Suprapubic skin (tissue), 4 donors: ENCODE measurements at regions not wholly inside any gene's neighbourhood (a gene's known extent, or its start where the extent isn't known, plus 50 kb on each side); places are given as distances from the start of the nearest gene placed in this dataset.

Source experiments
- DNase-seq, 2 donors: peaks; one replicate each; pipeline ENCODE4 v3.0.0-alpha.2; 2019; ENCODE audit warnings: low spot score in 2 of 2
- H3K27ac ChIP-seq: fragments of 200-600 bp; sonication (generic); one replicate; pipeline ENCODE4 v1.5.1; 2019
- H3K27me3 ChIP-seq: fragments of 200-600 bp; sonication (generic); one replicate; pipeline ENCODE4 v1.5.1; 2019
- H3K36me3 ChIP-seq: fragments of 200-600 bp; sonication (generic); one replicate; pipeline ENCODE4 v1.5.1; 2019
- H3K4me1 ChIP-seq: fragments of 200-600 bp; sonication (generic); one replicate; pipeline ENCODE4 v1.5.1; 2019
- H3K4me3 ChIP-seq: fragments of 200-600 bp; sonication (generic); one replicate; pipeline ENCODE4 v1.5.1; 2019; ENCODE audit warnings: mild to moderate bottlenecking
- H3K9me3 ChIP-seq: fragments of 200-600 bp; sonication (generic); one replicate; pipeline ENCODE4 v1.5.1; 2019
- EP300 ChIP-seq: sonication (generic); formaldehyde crosslinking; IDR thresholded peaks from one replicate; pipeline ENCODE4 v1.6.1; 2017; ENCODE audit warnings: antibody characterized with exemption
- POLR2A ChIP-seq, 2 donors: fragments of 450-650 bp; IDR thresholded peaks; one replicate each; pipeline ENCODE4 v1.6.1; 2017; ENCODE audit warnings: antibody characterized with exemption in 2 of 2, mild to moderate bottlenecking in 2 of 2, moderate library complexity in 2 of 2
- POLR2AphosphoS5 ChIP-seq, 3 donors: sonication (generic); formaldehyde crosslinking; IDR thresholded peaks; one replicate each; pipeline ENCODE4 v1.6.1; 2017; ENCODE audit warnings: antibody characterized with exemption in 3 of 3
- WGBS: methylation state at CpG from one replicate; pipeline ENCODE4 v1.1.5; 2018; 5-methylcytosine and 5-hydroxymethylcytosine counted together
- TF ChIP-seq, protein P1 (sequence below), 2 donors: fragments of 200-600 bp in 1 of 2; fragments of 450-650 bp in 1 of 2; sonication (generic) in 1 of 2; IDR thresholded peaks; one replicate each; pipeline ENCODE4 v1.5.1; 2016 to 2019; ENCODE audit warnings: antibody characterized with exemption in 2 of 2, mild to moderate bottlenecking in 1 of 2, moderate library complexity in 1 of 2

- Histone ChIP-seq H3K9me3 (no peaks in the 10 kb centered on the region), H3K4me3 (no peak overlapping the region), H3K4me1 (no peaks in the 10 kb centered on the region), H3K27me3 (no peaks in the 10 kb centered on the region), H3K36me3 (no peaks in the 10 kb centered on the region), H3K27ac (no peak overlapping the region)
- TF ChIP-seq, protein P1, sequence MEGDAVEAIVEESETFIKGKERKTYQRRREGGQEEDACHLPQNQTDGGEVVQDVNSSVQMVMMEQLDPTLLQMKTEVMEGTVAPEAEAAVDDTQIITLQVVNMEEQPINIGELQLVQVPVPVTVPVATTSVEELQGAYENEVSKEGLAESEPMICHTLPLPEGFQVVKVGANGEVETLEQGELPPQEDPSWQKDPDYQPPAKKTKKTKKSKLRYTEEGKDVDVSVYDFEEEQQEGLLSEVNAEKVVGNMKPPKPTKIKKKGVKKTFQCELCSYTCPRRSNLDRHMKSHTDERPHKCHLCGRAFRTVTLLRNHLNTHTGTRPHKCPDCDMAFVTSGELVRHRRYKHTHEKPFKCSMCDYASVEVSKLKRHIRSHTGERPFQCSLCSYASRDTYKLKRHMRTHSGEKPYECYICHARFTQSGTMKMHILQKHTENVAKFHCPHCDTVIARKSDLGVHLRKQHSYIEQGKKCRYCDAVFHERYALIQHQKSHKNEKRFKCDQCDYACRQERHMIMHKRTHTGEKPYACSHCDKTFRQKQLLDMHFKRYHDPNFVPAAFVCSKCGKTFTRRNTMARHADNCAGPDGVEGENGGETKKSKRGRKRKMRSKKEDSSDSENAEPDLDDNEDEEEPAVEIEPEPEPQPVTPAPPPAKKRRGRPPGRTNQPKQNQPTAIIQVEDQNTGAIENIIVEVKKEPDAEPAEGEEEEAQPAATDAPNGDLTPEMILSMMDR (IDR thresholded peaks at IDR 0.05): no peak
- no peak for TF ChIP-seq POLR2AphosphoS5 (IDR thresholded peaks at IDR 0.05)
- no peak for TF ChIP-seq EP300
- no peak for TF ChIP-seq POLR2A (IDR thresholded peaks at IDR 0.05)
- no peak for DNase-seq
Observed at GRCh38 chrX:11836284-11836683, 78.2 kb downstream of the MSL3 start.

DNA sequence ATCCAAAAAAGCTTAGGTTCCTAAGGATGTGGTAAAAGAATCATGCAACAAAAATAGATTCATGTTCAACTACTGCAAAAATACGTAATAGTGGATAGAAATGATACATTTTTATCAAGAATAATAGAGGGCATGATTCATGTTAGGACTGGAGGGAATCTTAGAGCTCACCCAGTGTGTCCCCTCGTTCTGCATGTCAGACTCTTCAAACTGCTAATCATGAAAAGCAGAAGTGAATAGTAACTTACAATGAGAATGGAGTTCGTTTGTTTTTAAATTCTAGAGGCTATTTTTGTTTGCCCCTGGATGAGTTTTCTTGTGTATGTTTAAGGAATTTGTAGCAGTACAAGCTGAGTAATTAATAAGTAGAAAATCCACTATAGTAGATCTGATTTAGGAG lies 79.4 kb downstream of the MSL3 start:
- no peak overlapping the region for H3K27ac ChIP-seq
- H3K36me3 ChIP-seq: no peaks in the 10 kb centered on the region
- DNase-seq: no peak
- H3K4me3 ChIP-seq: no peak overlapping the region
- H3K9me3 ChIP-seq: no peaks in the 10 kb centered on the region
- TF ChIP-seq EP300 (no peak), POLR2A (IDR thresholded peaks at IDR 0.05) (no peak), POLR2AphosphoS5 (IDR thresholded peaks at IDR 0.05) (no peak)
- TF ChIP-seq, protein P1 (IDR thresholded peaks at IDR 0.05): no peak
- WGBS: 39% methylated on average over 3 of the region's 3 CpGs
- no peaks in the 10 kb centered on the region for H3K4me1 ChIP-seq
- H3K27me3 ChIP-seq: no peaks in the 10 kb centered on the region

DNA sequence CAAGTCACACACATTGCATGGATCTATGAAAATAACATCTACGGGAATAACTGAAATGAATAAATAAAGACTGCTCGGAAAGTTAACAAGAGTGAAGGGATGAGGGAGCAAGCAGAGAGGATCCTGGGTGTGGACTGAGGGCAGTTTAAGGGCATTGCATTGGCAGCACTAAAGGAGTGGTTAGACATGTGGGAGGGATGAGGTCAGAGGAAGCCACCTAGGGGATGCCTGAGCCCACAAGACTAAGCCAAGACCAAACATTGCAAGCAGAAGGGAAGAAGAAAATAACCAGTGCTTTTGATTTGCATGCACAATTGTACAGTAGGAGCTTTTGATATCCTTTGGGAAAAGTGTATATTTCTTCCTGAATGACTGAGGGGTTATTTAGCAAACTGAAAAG lies 106.1 kb downstream of the MSL3 start:
- H3K9me3 ChIP-seq: no peaks in the 10 kb centered on the region
- DNase-seq: no peak
- no peak overlapping the region for H3K27ac ChIP-seq
- 95% methylated on average over 2 of the region's 2 CpGs for WGBS
- no peaks in the 10 kb centered on the region for H3K36me3 ChIP-seq
- TF ChIP-seq POLR2A (IDR thresholded peaks at IDR 0.05) (no peak), POLR2AphosphoS5 (IDR thresholded peaks at IDR 0.05) (no peak), EP300 (no peak)
- TF ChIP-seq, protein P1 (IDR thresholded peaks at IDR 0.05): no peak
- no peaks in the 10 kb centered on the region for H3K27me3 ChIP-seq
- H3K4me1 ChIP-seq: no peaks in the 10 kb centered on the region
- H3K4me3 ChIP-seq: no peak overlapping the region

- Histone ChIP-seq H3K4me1 (no peaks in the 10 kb centered on the region), H3K9me3 (no peaks in the 10 kb centered on the region), H3K27me3 (no peaks in the 10 kb centered on the region), H3K27ac (no peak overlapping the region), H3K4me3 (no peak overlapping the region), H3K36me3 (no peaks in the 10 kb centered on the region)
- WGBS: 75% methylated on average over 7 of the region's 7 CpGs
- DNase-seq: no peak
- no peak for TF ChIP-seq EP300
- no peak for TF ChIP-seq POLR2AphosphoS5 (IDR thresholded peaks at IDR 0.05)
- TF ChIP-seq POLR2A (IDR thresholded peaks at IDR 0.05): no peak
- TF ChIP-seq, protein P1 (IDR thresholded peaks at IDR 0.05): no peak
Observed at GRCh38 chrX:11867610-11868345, 109.7 kb downstream of the MSL3 start.

GRCh38 chrX:11870789-11871188 lies 112.8 kb downstream of the MSL3 start:
- Histone ChIP-seq H3K27me3 (no peaks in the 10 kb centered on the region), H3K4me3 (no peak overlapping the region), H3K4me1 (no peaks in the 10 kb centered on the region), H3K36me3 (no peaks in the 10 kb centered on the region), H3K9me3 (no peaks in the 10 kb centered on the region), H3K27ac (no peak overlapping the region)
- DNase-seq: no peak
- WGBS: 60% methylated on average over 2 of the region's 2 CpGs
- no peak for TF ChIP-seq EP300
- TF ChIP-seq, protein P1 (IDR thresholded peaks at IDR 0.05): no peak
- TF ChIP-seq POLR2A (IDR thresholded peaks at IDR 0.05): no peak
- TF ChIP-seq POLR2AphosphoS5 (IDR thresholded peaks at IDR 0.05): no peak
